Astrocyte of the cerebellum (primary cell): ENCODE measurements at regions not wholly inside any gene's neighbourhood (a gene's known extent, or its start where the extent isn't known, plus 50 kb on each side); places are given as distances from the start of the nearest gene placed in this dataset.

Experiments
- DNase-seq: peaks from one replicate; pipeline ENCODE4 v3.0.0-alpha.2; 2011; ENCODE audit warnings: low read depth
- H3K4me3 ChIP-seq: 2 replicates; pipeline ENCODE4 v1.5.1; 2011; ENCODE audit warnings: mild to moderate bottlenecking, low read depth, low read length, moderate library complexity
- in situ Hi-C: cut with HindIII; loops from 2 replicates; pipeline ENCODE4 v1.10.0; 2017; ENCODE audit warnings: low sequenced_read_pairs
- TF ChIP-seq, protein P1 (sequence below): IDR thresholded peaks from 2 replicates; pipeline ENCODE4 v1.5.1; 2012; ENCODE audit warnings: low read length, low read depth, moderate library complexity, mild to moderate bottlenecking; ENCODE audit errors: missing control alignments

DNA sequence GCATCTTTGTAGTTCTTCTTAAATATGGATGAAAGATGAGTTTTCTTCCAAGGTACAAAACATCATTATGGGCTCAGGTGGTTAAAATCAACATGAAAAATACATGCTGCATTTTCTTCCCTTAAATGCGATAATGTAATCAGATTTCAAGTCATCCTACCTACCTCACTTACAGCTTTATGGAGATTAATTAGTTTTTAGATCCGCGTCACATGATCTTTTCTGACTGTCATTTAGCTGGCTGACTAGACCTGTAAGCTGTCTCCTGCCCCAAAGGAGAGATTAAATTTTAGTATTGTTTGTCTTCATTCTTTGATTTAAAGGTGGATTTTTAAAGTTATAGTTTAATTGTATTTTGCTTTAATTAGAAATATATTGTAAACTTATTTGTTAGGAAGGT is 678.0 kb upstream of the ZEB2 start:
- no peak for DNase-seq
- H3K4me3 ChIP-seq = no peak overlapping the region
- TF ChIP-seq, protein P1, sequence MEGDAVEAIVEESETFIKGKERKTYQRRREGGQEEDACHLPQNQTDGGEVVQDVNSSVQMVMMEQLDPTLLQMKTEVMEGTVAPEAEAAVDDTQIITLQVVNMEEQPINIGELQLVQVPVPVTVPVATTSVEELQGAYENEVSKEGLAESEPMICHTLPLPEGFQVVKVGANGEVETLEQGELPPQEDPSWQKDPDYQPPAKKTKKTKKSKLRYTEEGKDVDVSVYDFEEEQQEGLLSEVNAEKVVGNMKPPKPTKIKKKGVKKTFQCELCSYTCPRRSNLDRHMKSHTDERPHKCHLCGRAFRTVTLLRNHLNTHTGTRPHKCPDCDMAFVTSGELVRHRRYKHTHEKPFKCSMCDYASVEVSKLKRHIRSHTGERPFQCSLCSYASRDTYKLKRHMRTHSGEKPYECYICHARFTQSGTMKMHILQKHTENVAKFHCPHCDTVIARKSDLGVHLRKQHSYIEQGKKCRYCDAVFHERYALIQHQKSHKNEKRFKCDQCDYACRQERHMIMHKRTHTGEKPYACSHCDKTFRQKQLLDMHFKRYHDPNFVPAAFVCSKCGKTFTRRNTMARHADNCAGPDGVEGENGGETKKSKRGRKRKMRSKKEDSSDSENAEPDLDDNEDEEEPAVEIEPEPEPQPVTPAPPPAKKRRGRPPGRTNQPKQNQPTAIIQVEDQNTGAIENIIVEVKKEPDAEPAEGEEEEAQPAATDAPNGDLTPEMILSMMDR = no peak
- in situ Hi-C loops = no loop called here

DNA sequence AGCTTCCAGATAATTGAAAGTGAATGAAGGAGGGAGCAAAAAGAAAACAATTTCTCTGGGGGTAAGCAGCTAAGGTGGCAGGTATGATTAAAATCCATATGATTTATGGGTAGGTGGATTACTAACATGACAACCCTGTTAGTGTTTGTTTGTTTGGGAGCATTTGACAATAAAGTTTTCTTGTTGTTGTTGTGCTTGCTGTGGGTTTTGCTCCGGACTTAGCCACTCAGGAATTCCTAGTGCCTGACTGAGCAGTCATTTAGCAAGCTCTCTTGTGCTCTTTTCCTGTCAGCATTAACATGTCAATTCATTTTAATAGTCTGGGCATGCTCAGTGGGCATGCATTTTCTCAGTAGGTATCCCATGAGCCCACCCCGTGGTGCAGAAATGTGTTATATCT is 674.8 kb upstream of the ZEB2 start:
- TF ChIP-seq, protein P1 = no peak
- DNase-seq = no peak
- in situ Hi-C loops = no loop called here
- no peak overlapping the region for H3K4me3 ChIP-seq

DNA sequence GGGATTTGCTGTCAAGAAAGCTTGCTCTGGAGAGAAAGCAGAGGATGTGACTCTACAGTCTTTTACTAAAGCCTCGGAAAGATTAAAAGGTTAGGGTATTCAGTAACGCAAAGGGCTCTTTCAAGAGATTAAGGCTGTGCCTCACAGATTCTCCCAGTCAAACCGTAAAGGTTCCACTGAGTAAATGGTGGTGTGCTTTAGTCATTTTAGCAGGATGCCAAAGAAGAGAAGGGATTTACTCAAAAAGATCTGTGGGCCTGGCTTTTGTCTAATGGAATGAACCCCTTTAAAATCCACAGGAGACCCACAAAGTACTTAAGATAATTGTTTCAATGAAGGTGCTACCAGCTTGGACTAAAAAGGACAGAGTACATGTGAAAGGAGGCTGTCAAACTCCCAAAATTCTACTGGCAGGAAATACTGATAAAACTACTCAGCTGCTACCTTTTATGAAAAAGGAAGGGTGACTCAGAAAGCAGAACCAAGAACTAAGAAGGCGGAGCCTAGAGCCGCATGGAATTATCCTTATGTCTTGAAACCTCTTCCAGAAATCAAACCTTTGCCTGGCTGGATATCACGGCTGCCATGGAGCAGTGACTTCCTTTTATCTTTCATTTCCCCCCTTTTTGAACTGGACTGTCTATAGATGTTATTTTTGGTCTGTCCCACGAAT is 670.2 kb upstream of the ZEB2 start:
- no peak for DNase-seq
- H3K4me3 ChIP-seq = no peak overlapping the region
- in situ Hi-C loops = no loop called here
- TF ChIP-seq, protein P1 = no peak

DNA sequence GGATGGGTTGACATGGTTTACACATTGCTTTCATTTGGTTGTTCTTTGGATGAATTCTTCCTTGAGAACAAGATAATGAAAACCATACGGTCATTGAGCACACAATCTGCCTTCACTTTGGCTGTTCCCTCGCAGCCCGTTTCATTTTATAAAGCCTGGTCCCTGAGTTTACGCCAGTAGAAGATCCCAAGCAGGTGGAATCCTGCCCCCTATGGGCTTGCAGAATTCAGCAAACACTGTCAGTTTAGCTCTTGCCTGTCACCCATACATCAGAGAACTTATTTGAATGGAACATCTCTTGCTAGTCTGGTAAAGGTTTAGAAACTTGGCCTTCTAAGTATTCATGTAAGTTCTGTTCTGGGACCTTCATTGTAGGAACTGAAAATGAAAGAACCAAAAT is 666.4 kb upstream of the ZEB2 start:
- no peak for DNase-seq
- TF ChIP-seq, protein P1 = no peak
- in situ Hi-C loops = no loop called here
- H3K4me3 ChIP-seq = no peak overlapping the region

DNA sequence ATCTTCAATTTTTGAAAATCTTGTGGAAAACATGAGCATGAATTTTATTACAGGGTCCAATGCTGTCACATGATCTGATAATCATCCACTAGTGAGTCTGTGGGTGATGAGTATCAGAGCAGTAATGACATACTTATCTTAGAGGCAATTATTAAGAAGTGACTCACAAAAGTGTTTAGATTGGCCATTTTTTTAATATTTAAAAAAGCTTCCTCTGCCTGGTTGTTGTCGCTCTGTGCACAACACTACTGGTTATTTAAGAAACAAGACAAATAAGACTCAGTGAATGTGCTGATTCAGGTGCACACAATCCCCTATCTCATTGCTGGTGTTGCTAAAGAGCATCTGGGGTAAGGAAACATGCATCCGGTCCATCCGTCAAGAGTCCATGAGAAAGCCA is 665.8 kb upstream of the ZEB2 start:
- in situ Hi-C loops = no loop called here
- TF ChIP-seq, protein P1 = no peak
- DNase-seq = no peak
- no peak overlapping the region for H3K4me3 ChIP-seq

DNA sequence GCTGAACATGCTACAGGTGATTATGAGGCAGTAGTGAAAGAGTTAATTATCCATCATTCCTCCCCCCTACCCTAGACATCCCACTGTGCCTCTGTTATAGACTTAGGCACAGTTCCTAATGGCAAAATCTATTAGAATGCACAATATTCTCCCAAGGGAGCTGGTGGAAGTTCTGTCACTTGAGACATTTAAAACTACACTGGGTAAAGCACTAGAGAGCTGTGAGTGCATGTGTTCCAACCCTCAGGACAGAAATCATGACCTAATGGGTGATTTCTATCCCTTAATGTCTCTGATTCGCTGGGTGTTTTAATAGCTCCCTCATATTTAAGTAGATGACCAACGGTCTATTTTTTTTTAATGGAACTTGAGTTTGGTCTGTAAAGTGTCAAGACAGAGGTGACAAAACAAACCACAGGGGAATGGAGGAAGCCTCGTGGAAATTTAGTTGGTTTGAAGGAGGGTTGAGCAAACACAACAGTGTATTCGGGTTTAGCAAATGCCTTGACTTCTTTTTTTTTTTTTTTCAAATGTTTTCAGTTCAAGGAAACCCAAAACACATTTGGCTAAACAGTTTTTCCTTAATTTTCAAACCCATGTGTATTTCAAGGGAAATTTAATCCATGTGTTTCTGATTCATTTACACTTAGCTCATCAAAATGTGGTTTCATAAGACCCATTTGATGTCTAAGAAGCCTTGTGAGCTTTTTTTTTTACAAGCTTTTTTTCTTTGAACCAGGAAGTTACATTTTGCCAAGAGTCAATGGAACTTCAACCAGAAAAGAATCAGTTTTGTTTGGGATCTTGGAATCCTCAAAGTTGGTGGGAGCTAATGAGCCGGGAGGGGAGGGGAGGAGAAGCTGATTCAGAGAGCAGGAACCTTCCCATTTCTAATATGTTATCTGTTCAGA is 665.1 kb upstream of the ZEB2 start:
- TF ChIP-seq, protein P1 = no peak
- peak; percentile 19 for DNase-seq
- no peak overlapping the region for H3K4me3 ChIP-seq
- in situ Hi-C loops = no loop called here
